COLO668 (cell line): ENCODE measurements at regions not wholly inside any gene's neighbourhood (a gene's known extent, or its start where the extent isn't known, plus 50 kb on each side); places are given as distances from the start of the nearest gene placed in this dataset.
A peak's percentile ranks its signal among the peaks of the same experiment; 100 is the strongest.

Experiments used
- DNase-seq: peaks from one replicate; lab custom pipeline; 2025; ENCODE audit not compliant: unreplicated experiment; lab: John Stamatoyannopoulos, UW

GRCh38 chr2:104040771-104041170 is 813.1 kb upstream of the POU3F3 start:
- DNase-seq = no peak

GRCh38 chr2:104041351-104041750 is 812.6 kb upstream of the POU3F3 start:
- DNase-seq = no peak

- DNase-seq = peak; percentile 48
Observed at GRCh38 chr2:104043864-104044263, 810.1 kb upstream of the POU3F3 start.

GRCh38 chr2:104045071-104045470 is 808.8 kb upstream of the POU3F3 start:
- DNase-seq = no peak

- DNase-seq = no peak
Observed at GRCh38 chr2:104046466-104046865, 807.4 kb upstream of the POU3F3 start.

- no peak for DNase-seq
Observed at GRCh38 chr2:104047516-104047915, 806.4 kb upstream of the POU3F3 start.

- DNase-seq = no peak
Observed at GRCh38 chr2:104049438-104049837, 804.5 kb upstream of the POU3F3 start.

GRCh38 chr2:104049981-104050380 is 803.9 kb upstream of the POU3F3 start:
- DNase-seq = no peak

- DNase-seq = no peak
Observed at GRCh38 chr2:104050656-104051242, 803.2 kb upstream of the POU3F3 start.

- no peak for DNase-seq
Observed at GRCh38 chr2:104051766-104052165, 802.1 kb upstream of the POU3F3 start.

- DNase-seq = no peak
Observed at GRCh38 chr2:104052356-104052755, 801.6 kb upstream of the POU3F3 start.

- DNase-seq = no peak
Observed at GRCh38 chr2:104056451-104056850, 797.5 kb upstream of the POU3F3 start.

GRCh38 chr2:104068665-104069064 is 785.2 kb upstream of the POU3F3 start:
- DNase-seq = no peak

- no peak for DNase-seq
Observed at GRCh38 chr2:104077573-104077972, 776.3 kb upstream of the POU3F3 start.

GRCh38 chr2:104078431-104079157 is 775.3 kb upstream of the POU3F3 start:
- DNase-seq = no peak

- DNase-seq = no peak
Observed at GRCh38 chr2:104088745-104089144, 765.2 kb upstream of the POU3F3 start.

- no peak for DNase-seq
Observed at GRCh38 chr2:104090407-104090806, 763.5 kb upstream of the POU3F3 start.

- DNase-seq = no peak
Observed at GRCh38 chr2:104091894-104092293, 762.0 kb upstream of the POU3F3 start.

- no peak for DNase-seq
Observed at GRCh38 chr2:104092886-104093285, 761.0 kb upstream of the POU3F3 start.

GRCh38 chr2:104102615-104103014 is 751.3 kb upstream of the POU3F3 start:
- no peak for DNase-seq

- DNase-seq = no peak
Observed at GRCh38 chr2:104109356-104109755, 744.6 kb upstream of the POU3F3 start.

GRCh38 chr2:104118889-104119288 is 735.0 kb upstream of the POU3F3 start:
- DNase-seq = no peak

GRCh38 chr2:104120171-104120570 is 733.7 kb upstream of the POU3F3 start:
- DNase-seq = no peak
